ENCODE measurements at regions not wholly inside any gene's neighbourhood (a gene's known extent, or its start where the extent isn't known, plus 50 kb on each side); places are given as distances from the start of the nearest gene placed in this dataset.

DNA sequence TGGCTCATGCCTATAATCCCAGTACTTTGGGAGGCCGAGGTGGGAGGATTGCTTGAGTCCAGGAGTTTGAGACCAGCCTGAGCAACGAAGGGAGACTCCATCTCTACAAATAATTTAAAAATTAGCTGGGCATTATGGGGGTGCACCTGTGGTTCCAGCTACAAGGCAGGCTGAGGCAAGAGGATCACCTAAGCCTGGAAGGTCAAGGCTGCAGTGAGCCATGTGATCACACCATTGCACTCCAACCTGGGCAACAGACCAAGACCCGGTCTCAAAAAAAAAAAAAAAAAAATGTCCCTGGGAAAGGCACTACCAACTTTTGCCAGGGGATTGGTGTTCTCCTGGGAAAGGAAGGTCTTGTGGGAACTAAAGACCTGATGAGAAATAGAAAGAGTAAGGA, 134.2 kb upstream of the AUTS2 start:
- H3K79me2 ChIP-seq (ENCODE audit: low read length): no peaks in the 10 kb centered on the region
- H3K36me3 ChIP-seq (replicated peaks; ENCODE audit: insufficient read depth, low read length): no peaks in the 10 kb centered on the region
- no peaks in the 10 kb centered on the region for H3K27me3 ChIP-seq (replicated peaks; ENCODE audit: insufficient read depth, low read length)
- no peak overlapping the region for H2AFZ ChIP-seq (ENCODE audit: low read length)
- no peak overlapping the region for H3K9ac ChIP-seq (ENCODE audit: low read length)
- no peaks in the 10 kb centered on the region for H3F3A ChIP-seq (ENCODE audit: insufficient read depth, low read length)
- TF ChIP-seq EZH2phosphoT487 (IDR thresholded peaks at IDR 0.05; ENCODE audit: low read length): no peak
- TF ChIP-seq, protein P1, sequence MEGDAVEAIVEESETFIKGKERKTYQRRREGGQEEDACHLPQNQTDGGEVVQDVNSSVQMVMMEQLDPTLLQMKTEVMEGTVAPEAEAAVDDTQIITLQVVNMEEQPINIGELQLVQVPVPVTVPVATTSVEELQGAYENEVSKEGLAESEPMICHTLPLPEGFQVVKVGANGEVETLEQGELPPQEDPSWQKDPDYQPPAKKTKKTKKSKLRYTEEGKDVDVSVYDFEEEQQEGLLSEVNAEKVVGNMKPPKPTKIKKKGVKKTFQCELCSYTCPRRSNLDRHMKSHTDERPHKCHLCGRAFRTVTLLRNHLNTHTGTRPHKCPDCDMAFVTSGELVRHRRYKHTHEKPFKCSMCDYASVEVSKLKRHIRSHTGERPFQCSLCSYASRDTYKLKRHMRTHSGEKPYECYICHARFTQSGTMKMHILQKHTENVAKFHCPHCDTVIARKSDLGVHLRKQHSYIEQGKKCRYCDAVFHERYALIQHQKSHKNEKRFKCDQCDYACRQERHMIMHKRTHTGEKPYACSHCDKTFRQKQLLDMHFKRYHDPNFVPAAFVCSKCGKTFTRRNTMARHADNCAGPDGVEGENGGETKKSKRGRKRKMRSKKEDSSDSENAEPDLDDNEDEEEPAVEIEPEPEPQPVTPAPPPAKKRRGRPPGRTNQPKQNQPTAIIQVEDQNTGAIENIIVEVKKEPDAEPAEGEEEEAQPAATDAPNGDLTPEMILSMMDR (IDR thresholded peaks at IDR 0.05; ENCODE audit: low read length): no peak
- TF ChIP-seq EZH2 (optimal IDR thresholded peaks at IDR 0.05; ENCODE audit: low read depth, low read length): no peak
- no peak overlapping the region for H3K4me3 ChIP-seq (ENCODE audit: low read length)
- DNase-seq: no peak
- H3K4me1 ChIP-seq (ENCODE audit: low read length): no peaks in the 10 kb centered on the region
- no peaks in the 10 kb centered on the region for H4K20me1 ChIP-seq (ENCODE audit: insufficient read depth, low read length)
- no peaks in the 10 kb centered on the region for H3K9me3 ChIP-seq (replicated peaks; ENCODE audit: insufficient read depth, low read length)
- no peak overlapping the region for H3K4me2 ChIP-seq (ENCODE audit: low read depth, low read length)
- H3K9me2 ChIP-seq (replicated peaks; ENCODE audit: insufficient read depth, low read length): no peaks in the 10 kb centered on the region
- H3K27ac ChIP-seq (ENCODE audit: low read length): no peak overlapping the region

DNA sequence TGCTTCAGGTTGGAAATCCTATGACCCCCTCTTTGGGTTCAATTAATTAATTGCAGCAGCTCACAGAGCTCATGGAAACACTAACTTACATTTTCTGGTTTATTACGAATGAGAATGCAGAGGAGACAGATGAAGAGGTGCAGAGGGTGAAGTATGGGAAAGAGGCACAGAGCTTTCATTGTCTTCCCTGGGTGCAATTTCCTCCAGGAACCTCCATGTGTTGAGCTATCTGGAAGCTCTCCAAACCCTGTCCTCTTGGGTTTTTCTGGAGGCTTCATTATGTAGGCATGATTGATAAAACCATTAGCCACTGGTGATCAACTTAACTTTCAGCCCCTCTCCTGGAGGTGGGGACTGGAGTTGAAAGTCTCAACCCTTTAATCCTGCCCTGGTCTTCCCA, 133.0 kb upstream of the AUTS2 start:
- Histone ChIP-seq H3K9me2 (replicated peaks; ENCODE audit: insufficient read depth, low read length) (no peaks in the 10 kb centered on the region), H3K9ac (ENCODE audit: low read length) (no peak overlapping the region)
- DNase-seq: no peak

DNA sequence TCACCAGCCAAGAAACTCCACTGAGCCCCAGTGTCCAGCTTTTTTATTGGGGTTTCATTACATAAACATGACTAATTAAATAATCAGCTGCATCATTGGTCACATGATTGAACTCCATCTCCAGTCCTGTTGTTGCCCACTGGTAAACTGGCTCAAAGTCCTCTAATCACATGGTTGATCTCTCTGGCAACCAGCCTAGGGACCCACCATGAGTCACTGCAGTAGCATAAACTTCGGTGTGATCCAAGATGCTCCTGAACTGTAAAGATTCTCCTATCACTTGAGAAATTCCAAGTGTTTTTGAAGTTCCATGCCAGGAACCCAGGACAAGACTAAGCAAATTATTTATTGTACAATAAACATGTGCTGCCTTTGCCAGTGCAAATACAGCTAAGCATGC, 130.4 kb upstream of the AUTS2 start:
- no peak overlapping the region for H3K4me3 ChIP-seq (ENCODE audit: low read length)
- H3K27me3 ChIP-seq (replicated peaks; ENCODE audit: insufficient read depth, low read length): no peaks in the 10 kb centered on the region
- TF ChIP-seq, protein P1 (IDR thresholded peaks at IDR 0.05; ENCODE audit: low read length): no peak
- TF ChIP-seq EZH2 (optimal IDR thresholded peaks at IDR 0.05; ENCODE audit: low read depth, low read length): no peak
- no peak for TF ChIP-seq EZH2phosphoT487 (IDR thresholded peaks at IDR 0.05; ENCODE audit: low read length)
- H3K9me3 ChIP-seq (replicated peaks; ENCODE audit: insufficient read depth, low read length): no peaks in the 10 kb centered on the region
- H3K9ac ChIP-seq (ENCODE audit: low read length): no peak overlapping the region
- H2AFZ ChIP-seq (ENCODE audit: low read length): no peak overlapping the region
- no peaks in the 10 kb centered on the region for H3K79me2 ChIP-seq (ENCODE audit: low read length)
- H3K4me1 ChIP-seq (ENCODE audit: low read length): no peaks in the 10 kb centered on the region
- H3K36me3 ChIP-seq (replicated peaks; ENCODE audit: insufficient read depth, low read length): no peaks in the 10 kb centered on the region
- no peak overlapping the region for H3K4me2 ChIP-seq (ENCODE audit: low read depth, low read length)
- no peaks in the 10 kb centered on the region for H4K20me1 ChIP-seq (ENCODE audit: insufficient read depth, low read length)
- no peak for DNase-seq
- H3K9me2 ChIP-seq (replicated peaks; ENCODE audit: insufficient read depth, low read length): no peaks in the 10 kb centered on the region
- no peak overlapping the region for H3K27ac ChIP-seq (ENCODE audit: low read length)
- H3F3A ChIP-seq (ENCODE audit: insufficient read depth, low read length): no peaks in the 10 kb centered on the region

More for the DNA sequence above, 133.0 kb upstream of the AUTS2 start:
- H3K36me3 ChIP-seq (replicated peaks; ENCODE audit: insufficient read depth, low read length): no peaks in the 10 kb centered on the region
- no peak overlapping the region for H3K4me3 ChIP-seq (ENCODE audit: low read length)
- H3K27ac ChIP-seq (ENCODE audit: low read length): no peak overlapping the region
- no peaks in the 10 kb centered on the region for H3K79me2 ChIP-seq (ENCODE audit: low read length)
- TF ChIP-seq EZH2 (optimal IDR thresholded peaks at IDR 0.05; ENCODE audit: low read depth, low read length): no peak
- TF ChIP-seq, protein P1 (IDR thresholded peaks at IDR 0.05; ENCODE audit: low read length): no peak
- TF ChIP-seq EZH2phosphoT487 (IDR thresholded peaks at IDR 0.05; ENCODE audit: low read length): no peak
- H3F3A ChIP-seq (ENCODE audit: insufficient read depth, low read length): no peaks in the 10 kb centered on the region
- H3K27me3 ChIP-seq (replicated peaks; ENCODE audit: insufficient read depth, low read length): no peaks in the 10 kb centered on the region
- H3K4me1 ChIP-seq (ENCODE audit: low read length): no peaks in the 10 kb centered on the region
- H3K4me2 ChIP-seq (ENCODE audit: low read depth, low read length): no peak overlapping the region
- no peak overlapping the region for H2AFZ ChIP-seq (ENCODE audit: low read length)
- no peaks in the 10 kb centered on the region for H4K20me1 ChIP-seq (ENCODE audit: insufficient read depth, low read length)
- no peaks in the 10 kb centered on the region for H3K9me3 ChIP-seq (replicated peaks; ENCODE audit: insufficient read depth, low read length)
